ENCODE measurements at regions not wholly inside any gene's neighbourhood (a gene's known extent, or its start where the extent isn't known, plus 50 kb on each side); places are given as distances from the start of the nearest gene placed in this dataset.

GRCh38 chr20:22922987-22923386 lies 112.1 kb upstream of the SSTR4 start:
- DNase-seq: no peak

GRCh38 chr20:22924046-22924737 lies 110.9 kb upstream of the SSTR4 start:
- peak; percentile 59 for DNase-seq

GRCh38 chr20:22924949-22925612 lies 110.0 kb upstream of the SSTR4 start:
- no peak for DNase-seq

- no peak for DNase-seq
These were observed 109.5 kb upstream of the SSTR4 start for GRCh38 chr20:22925613-22925983.

- DNase-seq: no peak
These were observed 107.6 kb upstream of the SSTR4 start for GRCh38 chr20:22927537-22927936.

GRCh38 chr20:22928679-22929078 lies 106.4 kb upstream of the SSTR4 start:
- no peak for DNase-seq

GRCh38 chr20:22929661-22930060 lies 105.5 kb upstream of the SSTR4 start:
- no peak for DNase-seq

- no peak for DNase-seq
These were observed 103.2 kb upstream of the SSTR4 start for GRCh38 chr20:22931653-22932608.

- no peak for DNase-seq
These were observed 95.9 kb upstream of the SSTR4 start for GRCh38 chr20:22939181-22939580.

- DNase-seq: no peak
These were observed 94.8 kb upstream of the SSTR4 start for GRCh38 chr20:22940350-22940749.

- no peak for DNase-seq
These were observed 93.6 kb upstream of the SSTR4 start for GRCh38 chr20:22941550-22941949.

GRCh38 chr20:22942742-22943141 lies 92.4 kb upstream of the SSTR4 start:
- DNase-seq: no peak

- no peak for DNase-seq
These were observed 91.0 kb upstream of the SSTR4 start for GRCh38 chr20:22944062-22944461.

- DNase-seq: no peak
These were observed 90.2 kb upstream of the SSTR4 start for GRCh38 chr20:22944936-22945335.

- DNase-seq: no peak
These were observed 88.5 kb upstream of the SSTR4 start for GRCh38 chr20:22946596-22946995.

- no peak for DNase-seq
These were observed 85.6 kb upstream of the SSTR4 start for GRCh38 chr20:22949331-22950109.

- no peak for DNase-seq
These were observed 83.1 kb upstream of the SSTR4 start for GRCh38 chr20:22951966-22952365.

GRCh38 chr20:22954661-22955060 lies 80.5 kb upstream of the SSTR4 start:
- no peak for DNase-seq

- DNase-seq: no peak
These were observed 76.7 kb upstream of the SSTR4 start for GRCh38 chr20:22958390-22958789.

- no peak for DNase-seq
These were observed 72.3 kb upstream of the SSTR4 start for GRCh38 chr20:22962567-22963439.

- no peak for DNase-seq
These were observed 71.5 kb upstream of the SSTR4 start for GRCh38 chr20:22963581-22963980.

Measured in right forelimb (tissue), 1 donor.